HCT116 (cell line): ENCODE measurements at regions not wholly inside any gene's neighbourhood (a gene's known extent, or its start where the extent isn't known, plus 50 kb on each side); places are given as distances from the start of the nearest gene placed in this dataset.

ENCODE experiments used
- ATF3 ChIP-seq: IDR thresholded peaks from 2 replicates; pipeline ENCODE4 v1.6.1; 2012
- CEBPB ChIP-seq: IDR thresholded peaks from 2 replicates; pipeline ENCODE4 v1.6.1; 2012; ENCODE audit warnings: low read depth
- CTCF ChIP-seq, 3 experiments: fragments of 200-600 bp in 1 of 3; sonication (generic) in 1 of 3; IDR thresholded peaks in 2 of 3; conservative IDR thresholded peaks in 1 of 3; 2 replicates each; pipeline ENCODE4 v1.5.1; 2012 to 2017; ENCODE audit warnings: low read depth in 2 of 3, low read length in 2 of 3, antibody characterized with exemption in 1 of 3, borderline replicate concordance in 1 of 3, control low read depth in 1 of 3, mild to moderate bottlenecking in 1 of 3, mixed read lengths in 1 of 3, mixed run types in 1 of 3, moderate library complexity in 1 of 3; ENCODE audit not compliant: insufficient read depth in 1 of 3
- ELF1 ChIP-seq: IDR thresholded peaks from 2 replicates; pipeline ENCODE4 v1.6.1; 2012; ENCODE audit warnings: low read depth, borderline replicate concordance
- FOSL1 ChIP-seq: IDR thresholded peaks from 2 replicates; pipeline ENCODE4 v1.6.1; 2012; ENCODE audit warnings: low read depth
- JUND ChIP-seq: IDR thresholded peaks from 2 replicates; pipeline ENCODE4 v1.6.1; 2012
- POLR2A ChIP-seq: IDR thresholded peaks from 2 replicates; pipeline ENCODE4 v1.7.0; 2011; ENCODE audit warnings: borderline replicate concordance; ENCODE audit not compliant: insufficient read depth, insufficient read length; ENCODE audit errors: extremely low read depth
- POLR2AphosphoS5 ChIP-seq: IDR thresholded peaks from 2 replicates; pipeline ENCODE4 v1.6.1; 2011; ENCODE audit warnings: mild to moderate bottlenecking, low read depth, low read length, moderate library complexity
- TCF7L2 ChIP-seq: IDR thresholded peaks from 2 replicates; pipeline ENCODE4 v1.7.0; 2011; ENCODE audit warnings: borderline replicate concordance, inconsistent platforms; ENCODE audit not compliant: insufficient read depth, insufficient read length; ENCODE audit errors: extremely low read depth

GRCh38 chr13:111491659-111492058 lies 171.2 kb downstream of the TEX29 start:
- TF ChIP-seq TCF7L2: no peak
- TF ChIP-seq POLR2AphosphoS5: no peak
- no peak for TF ChIP-seq ELF1
- no peak for TF ChIP-seq FOSL1
- TF ChIP-seq CTCF (IDR thresholded peaks at IDR 0.05 in 2 of 3, conservative IDR thresholded peaks at IDR 0.05 in 1 of 3; ENCODE audit: borderline replicate concordance in 1 of 3, insufficient read depth in 1 of 3, low read depth in 2 of 3, low read length in 2 of 3): no peak
- no peak for TF ChIP-seq POLR2A
- TF ChIP-seq ATF3: no peak
- no peak for TF ChIP-seq CEBPB
- no peak for TF ChIP-seq JUND
